ENCODE measurements at regions not wholly inside any gene's neighbourhood (a gene's known extent, or its start where the extent isn't known, plus 50 kb on each side); places are given as distances from the start of the nearest gene placed in this dataset.

GRCh38 chr1:82318921-82319320, 518.2 kb downstream of the ADGRL2 start:
- TF ChIP-seq POLR2AphosphoS5 (IDR thresholded peaks at IDR 0.05; ENCODE audit: low read depth, low read length) (no peak), REST (IDR thresholded peaks at IDR 0.05; ENCODE audit: insufficient read depth in 1 of 2, low read depth in 2 of 2, low read length in 2 of 2) (no peak)
